SJCRH30 (cell line): ENCODE measurements at regions not wholly inside any gene's neighbourhood (a gene's known extent, or its start where the extent isn't known, plus 50 kb on each side); places are given as distances from the start of the nearest gene placed in this dataset.

ENCODE experiments used
- DNase-seq, 2 experiments: peaks; one replicate each; pipeline ENCODE4 v3.0.0-alpha.2; 2015 to 2020
- H3K27ac ChIP-seq: fragments of 250-450 bp; sonication (Bioruptor Pico); 2 replicates; pipeline ENCODE4 v1.5.1; 2020; ENCODE audit warnings: mild to moderate bottlenecking, moderate library complexity
- H3K27me3 ChIP-seq: fragments of 250-450 bp; sonication (Bioruptor Pico); 2 replicates; pipeline ENCODE4 v1.5.1; 2020; ENCODE audit warnings: mild to moderate bottlenecking, moderate library complexity
- H3K36me3 ChIP-seq: fragments of 250-450 bp; sonication (Bioruptor Pico); 2 replicates; pipeline ENCODE4 v1.5.1; 2020; ENCODE audit warnings: mild to moderate bottlenecking, moderate library complexity
- H3K4me1 ChIP-seq: fragments of 250-450 bp; sonication (Bioruptor Pico); 2 replicates; pipeline ENCODE4 v1.5.1; 2020; ENCODE audit warnings: mild to moderate bottlenecking, moderate library complexity
- H3K4me3 ChIP-seq: fragments of 250-450 bp; sonication (Bioruptor Pico); 2 replicates; pipeline ENCODE4 v1.5.1; 2020; ENCODE audit warnings: mild to moderate bottlenecking, moderate library complexity
- H3K9me3 ChIP-seq: fragments of 250-450 bp; sonication (Bioruptor Pico); replicated peaks from 2 replicates; pipeline ENCODE4 v1.5.1; 2020; ENCODE audit warnings: mild to moderate bottlenecking, moderate library complexity

- H3K4me1 ChIP-seq: no peaks in the 10 kb centered on the region
Observed at GRCh38 chr3:193837347-193837827, 244.4 kb downstream of the OPA1 start.

DNA sequence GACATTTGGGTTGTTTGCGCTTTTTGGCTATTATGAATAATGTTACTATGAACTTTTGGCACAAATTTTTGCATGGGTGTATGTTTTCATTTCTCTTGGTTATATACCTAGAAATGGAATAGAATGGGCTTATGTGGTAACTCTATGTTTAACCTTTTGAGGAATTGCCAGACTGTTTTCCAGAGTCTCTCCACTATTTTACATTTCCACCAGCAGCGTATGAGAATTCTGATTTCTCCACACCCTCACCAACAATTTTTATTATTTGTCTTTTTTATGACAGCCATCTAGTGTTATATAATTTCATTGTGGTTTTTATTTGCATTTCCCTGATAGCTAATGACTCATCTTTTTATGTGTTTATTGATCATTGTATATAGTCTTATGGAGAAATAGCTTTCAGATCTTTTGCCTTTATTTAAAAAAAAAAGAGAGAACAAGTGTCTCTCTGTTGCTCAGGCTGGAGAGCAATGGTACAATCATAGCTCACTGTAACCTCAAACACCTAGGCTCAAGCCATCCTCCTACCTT, 247.2 kb downstream of the OPA1 start:
- no peaks in the 10 kb centered on the region for H3K4me1 ChIP-seq
- H3K4me3 ChIP-seq: no peak overlapping the region
- no peaks in the 10 kb centered on the region for H3K9me3 ChIP-seq
- DNase-seq: no peak
- H3K36me3 ChIP-seq: no peaks in the 10 kb centered on the region
- no peak overlapping the region for H3K27ac ChIP-seq
- no peaks in the 10 kb centered on the region for H3K27me3 ChIP-seq

More at GRCh38 chr3:193837347-193837827, 244.4 kb downstream of the OPA1 start:
- H3K4me3 ChIP-seq: no peak overlapping the region
- no peaks in the 10 kb centered on the region for H3K27me3 ChIP-seq
- no peak overlapping the region for H3K27ac ChIP-seq
- no peaks in the 10 kb centered on the region for H3K9me3 ChIP-seq
- no peak for DNase-seq
- no peaks in the 10 kb centered on the region for H3K36me3 ChIP-seq

DNA sequence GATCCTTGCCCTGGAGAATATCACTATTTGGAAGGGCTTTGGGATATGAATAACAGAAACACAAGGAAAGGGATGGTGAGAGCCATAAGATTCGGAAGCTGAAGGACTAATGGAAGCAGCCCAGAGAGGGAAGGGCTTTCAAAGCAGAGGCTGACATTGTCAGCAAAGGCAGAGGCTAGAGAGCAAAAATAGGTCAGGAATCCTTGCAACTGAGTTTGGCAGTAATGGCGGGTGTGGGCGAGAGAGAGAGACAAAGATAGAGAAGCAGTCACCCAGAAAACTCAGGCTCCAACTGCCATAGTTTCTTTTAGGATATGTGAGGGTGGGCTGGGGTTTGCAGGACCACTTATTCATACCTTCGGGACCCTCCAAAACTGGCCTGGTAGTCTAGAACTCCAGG, 248.6 kb downstream of the OPA1 start:
- Histone ChIP-seq H3K9me3 (no peaks in the 10 kb centered on the region), H3K27me3 (no peaks in the 10 kb centered on the region), H3K4me1 (no peaks in the 10 kb centered on the region), H3K27ac (no peak overlapping the region), H3K36me3 (no peaks in the 10 kb centered on the region), H3K4me3 (no peak overlapping the region)
- no peak for DNase-seq

DNA sequence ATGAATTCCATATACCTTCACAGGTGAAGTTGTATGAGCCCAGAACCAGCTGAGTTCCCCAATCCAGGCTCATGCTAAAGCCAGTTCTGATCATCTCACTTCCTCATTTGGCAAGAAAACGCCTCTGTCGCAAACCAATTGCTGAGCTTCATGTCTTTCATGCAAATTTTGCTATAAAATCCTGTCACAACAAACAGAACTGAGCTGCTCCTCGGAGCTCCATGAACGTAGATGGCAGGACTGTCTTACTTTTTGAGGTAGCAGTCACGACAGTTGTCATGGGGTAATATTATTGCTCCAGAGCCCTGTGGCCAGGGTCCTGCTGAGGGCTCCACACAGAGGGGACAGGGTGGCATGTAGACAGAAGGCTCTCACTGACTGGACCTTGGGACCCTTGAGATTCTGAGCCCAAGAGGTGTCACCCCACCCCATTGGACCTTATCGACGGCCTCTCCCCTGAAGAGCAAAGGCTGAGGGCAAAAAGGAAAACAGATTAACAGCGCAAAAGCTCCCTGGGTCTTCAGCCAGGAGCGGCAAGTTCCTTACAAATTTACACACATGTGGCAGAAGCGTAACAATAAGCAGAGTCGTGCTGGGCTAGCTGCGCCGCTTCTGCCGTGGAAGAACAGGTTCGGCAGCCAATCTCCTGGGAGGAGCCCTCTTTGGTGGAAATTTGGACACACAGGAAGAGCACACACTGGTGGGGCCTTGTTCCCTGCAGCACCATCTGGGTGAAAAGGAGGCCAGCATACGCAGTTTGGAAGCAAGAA, 249.2 kb downstream of the OPA1 start:
- no peaks in the 10 kb centered on the region for H3K4me1 ChIP-seq
- no peak for DNase-seq
- H3K4me3 ChIP-seq: no peak overlapping the region
- no peaks in the 10 kb centered on the region for H3K27me3 ChIP-seq
- no peaks in the 10 kb centered on the region for H3K36me3 ChIP-seq
- H3K9me3 ChIP-seq: no peaks in the 10 kb centered on the region
- H3K27ac ChIP-seq: no peak overlapping the region

DNA sequence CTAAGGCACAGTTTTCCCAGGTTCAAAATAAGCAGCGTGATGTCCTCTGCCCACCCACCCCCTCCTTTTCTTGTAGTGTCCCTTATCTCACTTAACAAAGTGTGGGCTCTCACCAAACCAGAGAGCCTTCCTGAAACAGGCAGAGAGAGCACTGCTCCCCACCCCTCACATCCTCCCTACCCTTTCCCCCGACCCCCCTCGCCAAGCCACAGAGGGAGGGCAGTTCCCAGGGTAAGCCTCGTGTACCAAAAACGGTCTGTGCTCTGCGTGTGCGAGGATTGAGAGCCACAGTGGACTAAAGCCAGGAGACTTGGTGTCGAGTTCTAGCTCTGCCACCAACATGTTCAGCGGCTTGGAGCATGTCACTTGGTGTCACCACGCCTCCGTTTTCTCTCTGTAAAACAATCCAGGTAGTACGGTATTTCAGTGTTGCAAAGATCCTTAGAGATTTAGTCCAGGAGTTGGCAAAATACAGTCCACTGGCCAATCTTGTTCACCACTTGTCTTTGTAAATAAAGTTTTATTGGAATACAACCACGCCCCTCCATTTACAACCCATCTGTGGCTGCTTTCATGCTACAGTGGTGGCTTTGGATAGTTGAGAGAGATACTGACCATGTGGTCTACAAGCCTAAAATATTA, 249.9 kb downstream of the OPA1 start:
- Histone ChIP-seq H3K4me3 (no peak overlapping the region), H3K27ac (no peak overlapping the region), H3K36me3 (no peaks in the 10 kb centered on the region), H3K4me1 (no peaks in the 10 kb centered on the region), H3K27me3 (no peaks in the 10 kb centered on the region), H3K9me3 (no peaks in the 10 kb centered on the region)
- DNase-seq: no peak

GRCh38 chr3:193843474-193844301, 250.7 kb downstream of the OPA1 start:
- H3K9me3 ChIP-seq: peaks cover 4% of the 10 kb centered on the region; the same call in 1 of the 2 replicates
- no peaks in the 10 kb centered on the region for H3K36me3 ChIP-seq
- no peak for DNase-seq
- no peak overlapping the region for H3K4me3 ChIP-seq
- no peak overlapping the region for H3K27ac ChIP-seq
- H3K27me3 ChIP-seq: no peaks in the 10 kb centered on the region
- no peaks in the 10 kb centered on the region for H3K4me1 ChIP-seq

GRCh38 chr3:193844472-193844871, 251.5 kb downstream of the OPA1 start:
- Histone ChIP-seq H3K36me3 (no peaks in the 10 kb centered on the region), H3K4me3 (no peak overlapping the region), H3K9me3 (peaks cover 5% of the 10 kb centered on the region; the same call in 1 of the 2 replicates), H3K27me3 (no peaks in the 10 kb centered on the region), H3K4me1 (no peaks in the 10 kb centered on the region), H3K27ac (no peak overlapping the region)
- DNase-seq: no peak

- no peaks in the 10 kb centered on the region for H3K4me1 ChIP-seq
- H3K27me3 ChIP-seq: no peaks in the 10 kb centered on the region
- H3K36me3 ChIP-seq: no peaks in the 10 kb centered on the region
- peaks cover 5% of the 10 kb centered on the region; the same call in 1 of the 2 replicates for H3K9me3 ChIP-seq
- H3K27ac ChIP-seq: no peak overlapping the region
- DNase-seq: no peak
- no peak overlapping the region for H3K4me3 ChIP-seq
Observed at GRCh38 chr3:193845144-193845543, 252.1 kb downstream of the OPA1 start.

DNA sequence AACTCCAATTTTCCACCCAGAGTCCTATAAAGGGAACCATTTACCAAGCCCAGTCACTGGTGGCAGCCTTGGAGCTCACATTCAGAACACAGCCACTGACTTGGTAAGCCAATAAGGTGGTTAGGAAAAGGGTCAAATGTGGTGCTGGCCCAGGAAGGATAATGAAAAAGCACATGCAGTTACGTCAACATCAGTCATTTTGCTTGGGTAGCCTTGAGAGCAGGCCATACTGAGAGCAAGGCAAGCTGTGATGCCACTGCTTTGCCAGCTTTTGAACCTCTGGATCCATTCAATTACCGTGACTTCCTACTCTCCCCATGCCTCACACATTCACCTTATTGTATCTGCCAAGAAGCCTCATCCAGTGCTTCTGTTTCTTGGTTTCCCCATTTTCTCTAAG, 253.6 kb downstream of the OPA1 start:
- H3K27me3 ChIP-seq: no peaks in the 10 kb centered on the region
- peaks cover 3% of the 10 kb centered on the region; the same call in 1 of the 2 replicates for H3K4me1 ChIP-seq
- H3K9me3 ChIP-seq: peaks cover 5% of the 10 kb centered on the region; the same call in 1 of the 2 replicates
- no peak for DNase-seq
- H3K4me3 ChIP-seq: no peak overlapping the region
- no peaks in the 10 kb centered on the region for H3K36me3 ChIP-seq
- no peak overlapping the region for H3K27ac ChIP-seq

GRCh38 chr3:193847402-193847801, 254.4 kb downstream of the OPA1 start:
- no peak for DNase-seq
- no peaks in the 10 kb centered on the region for H3K36me3 ChIP-seq
- no peak overlapping the region for H3K4me3 ChIP-seq
- peaks cover 9% of the 10 kb centered on the region for H3K4me1 ChIP-seq
- peaks cover 5% of the 10 kb centered on the region; the same call in 1 of the 2 replicates for H3K9me3 ChIP-seq
- H3K27me3 ChIP-seq: no peaks in the 10 kb centered on the region
- no peak overlapping the region for H3K27ac ChIP-seq

- H3K9me3 ChIP-seq: peaks cover 5% of the 10 kb centered on the region; the same call in 1 of the 2 replicates
- no peak overlapping the region for H3K4me3 ChIP-seq
- H3K27ac ChIP-seq: no peak overlapping the region
- DNase-seq: no peak
- no peaks in the 10 kb centered on the region for H3K27me3 ChIP-seq
- peaks cover 15% of the 10 kb centered on the region for H3K4me1 ChIP-seq
- no peaks in the 10 kb centered on the region for H3K36me3 ChIP-seq
Observed at GRCh38 chr3:193848547-193848946, 255.5 kb downstream of the OPA1 start.

DNA sequence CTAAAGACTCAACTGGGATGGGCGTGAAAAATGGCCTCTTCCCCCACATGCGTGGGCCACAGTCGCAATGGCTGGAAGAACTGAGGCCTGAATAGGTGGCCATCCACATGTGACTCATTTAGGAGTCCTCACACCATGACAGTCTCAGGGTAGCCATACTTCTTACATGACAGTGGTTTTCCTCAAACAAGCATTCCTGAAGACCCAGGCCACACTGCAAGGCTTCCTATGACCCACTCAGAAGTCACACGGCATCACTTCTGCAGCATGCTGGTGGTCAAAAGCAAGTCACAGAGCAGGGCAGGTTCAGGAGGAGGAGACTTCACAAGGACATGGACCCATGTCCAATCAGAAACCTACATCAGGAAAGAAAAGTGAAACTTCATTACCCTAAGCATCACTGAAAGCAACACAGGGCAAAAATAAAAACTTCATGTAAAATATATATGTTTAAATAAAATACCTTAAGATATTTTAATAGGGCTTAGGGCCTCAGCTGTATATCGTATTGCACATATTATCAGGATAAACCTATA, 257.1 kb downstream of the OPA1 start:
- H3K27me3 ChIP-seq: no peaks in the 10 kb centered on the region
- H3K36me3 ChIP-seq: no peaks in the 10 kb centered on the region
- DNase-seq: no peak
- no peak overlapping the region for H3K27ac ChIP-seq
- peaks cover 5% of the 10 kb centered on the region; the same call in 1 of the 2 replicates for H3K9me3 ChIP-seq
- no peak overlapping the region for H3K4me3 ChIP-seq
- H3K4me1 ChIP-seq: peaks cover 15% of the 10 kb centered on the region

DNA sequence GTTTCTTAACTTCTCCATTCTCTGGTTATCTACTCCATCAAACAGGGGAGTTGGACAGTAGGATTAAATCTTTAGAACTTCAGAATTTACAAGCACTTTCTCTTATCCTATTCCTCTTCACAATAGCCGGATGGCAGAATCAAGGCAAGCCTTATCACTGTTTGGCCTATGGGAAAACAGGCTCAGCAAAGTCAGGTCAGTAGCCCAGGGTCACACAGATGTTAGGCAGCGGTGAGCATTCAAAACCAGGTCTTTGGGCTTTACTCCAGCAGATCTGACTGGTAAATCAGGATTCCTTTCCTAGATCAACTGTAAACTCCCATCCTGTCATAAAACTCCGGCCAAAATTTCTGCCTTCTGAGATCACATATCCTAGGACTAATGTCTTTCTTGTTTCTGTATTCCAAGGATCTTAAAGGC, 258.4 kb downstream of the OPA1 start:
- Histone ChIP-seq H3K4me1 (peaks cover 15% of the 10 kb centered on the region), H3K27me3 (no peaks in the 10 kb centered on the region), H3K4me3 (no peak overlapping the region), H3K36me3 (no peaks in the 10 kb centered on the region), H3K27ac (no peak overlapping the region), H3K9me3 (peaks cover 5% of the 10 kb centered on the region; the same call in 1 of the 2 replicates)
- DNase-seq: no peak

DNA sequence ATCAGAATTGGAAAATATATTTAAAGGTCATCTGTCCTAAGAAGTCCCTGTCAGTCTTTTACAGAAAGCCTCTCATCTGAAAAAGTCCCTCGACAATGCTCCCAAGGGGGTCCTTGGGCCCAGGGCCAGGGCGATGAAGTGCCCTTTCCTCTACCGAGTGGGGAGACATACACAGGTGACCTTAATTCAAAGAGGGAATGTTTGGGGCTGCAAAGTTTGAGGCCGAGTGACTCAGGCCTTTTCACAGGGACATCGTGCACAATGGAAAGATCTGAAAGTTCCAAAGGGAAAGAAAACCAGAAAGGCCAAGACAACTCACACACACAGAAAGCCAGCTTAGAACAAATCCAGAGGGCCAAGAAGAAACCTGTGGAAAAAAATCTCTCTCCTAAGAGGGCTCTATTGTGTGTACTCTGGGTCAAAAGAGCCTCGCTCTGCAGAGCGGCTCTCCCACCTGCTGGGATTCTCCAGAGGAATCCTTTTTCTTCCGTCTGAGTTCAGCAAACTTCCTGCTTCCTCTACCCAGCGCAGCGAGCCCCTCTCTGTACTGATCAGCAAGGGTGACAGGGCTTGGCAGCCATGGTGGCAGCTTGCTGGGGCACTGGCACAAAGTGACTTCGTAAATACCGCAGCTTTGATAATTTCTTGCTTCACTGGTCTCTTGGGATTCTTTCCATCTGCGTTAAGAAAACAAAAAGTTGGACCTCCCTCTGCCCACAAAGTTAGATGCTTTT, 259.1 kb downstream of the OPA1 start:
- peak; percentile 41 to 68 for DNase-seq
- H3K27me3 ChIP-seq: no peaks in the 10 kb centered on the region
- H3K4me3 ChIP-seq: peak overlapping the region; percentile 8; the same call in 1 of the 2 replicates

More for the DNA sequence above, 259.1 kb downstream of the OPA1 start:
- peaks cover 15% of the 10 kb centered on the region for H3K4me1 ChIP-seq
- H3K9me3 ChIP-seq: peaks cover 5% of the 10 kb centered on the region; the same call in 1 of the 2 replicates
- no peaks in the 10 kb centered on the region for H3K36me3 ChIP-seq
- no peak overlapping the region for H3K27ac ChIP-seq
